GM19023 (cell line): ENCODE measurements at regions not wholly inside any gene's neighbourhood (a gene's known extent, or its start where the extent isn't known, plus 50 kb on each side); places are given as distances from the start of the nearest gene placed in this dataset.
"Not testable (repeated sequence)": the region's sequence is repeated elsewhere in the genome, so short reads cannot be mapped to it uniquely, and the experiment has no call there.

Experiments
- ATAC-seq: cut with Tn5 transposase; IDR thresholded peaks from one replicate; pipeline ENCODE4 v1.9.1; 2021; ENCODE audit warnings: mild to moderate bottlenecking, moderate library complexity; ENCODE audit not compliant: unreplicated experiment

DNA sequence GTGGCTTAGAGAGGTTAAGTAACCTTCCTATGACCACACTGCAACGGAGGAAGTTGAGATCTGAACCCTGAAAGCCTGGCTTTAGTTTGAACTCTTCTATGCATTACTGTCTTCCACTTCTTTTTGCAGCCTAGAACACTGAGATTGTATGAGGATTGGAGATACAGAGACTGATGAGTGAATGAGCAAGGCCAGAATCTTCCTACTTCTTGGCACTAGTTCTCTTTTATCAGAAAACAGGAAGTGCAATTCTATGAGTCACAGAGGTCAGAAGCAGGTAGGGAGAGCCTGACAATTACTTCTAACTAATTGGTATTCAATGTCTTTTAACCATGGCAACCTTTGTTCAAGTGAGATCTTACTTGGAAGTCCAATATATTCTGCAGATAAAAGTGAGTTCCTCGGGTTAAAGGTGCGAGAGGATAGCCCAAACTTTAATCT, 219.0 kb downstream of the SHQ1 start:
- ATAC-seq = peak; percentile 54

DNA sequence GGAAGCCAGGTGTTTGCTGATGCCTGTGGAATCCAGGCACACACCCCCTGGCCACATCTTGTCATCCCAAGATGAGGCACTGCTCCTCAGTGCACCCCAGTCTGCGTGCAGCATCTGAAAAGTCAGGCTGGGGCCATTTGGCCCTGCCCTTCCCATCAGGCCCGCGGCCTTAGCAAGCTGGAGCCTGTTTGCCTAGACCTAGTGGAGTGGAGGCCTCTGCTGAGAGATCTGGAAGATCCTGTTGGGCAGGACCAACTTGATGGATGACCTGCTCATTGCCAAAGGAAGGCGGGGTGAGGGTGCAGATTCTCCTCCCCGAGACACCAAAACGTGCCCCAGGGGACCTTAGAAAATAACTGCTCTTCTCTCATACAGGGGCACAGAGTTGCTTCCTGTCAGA, 220.2 kb downstream of the SHQ1 start:
- no peak for ATAC-seq

DNA sequence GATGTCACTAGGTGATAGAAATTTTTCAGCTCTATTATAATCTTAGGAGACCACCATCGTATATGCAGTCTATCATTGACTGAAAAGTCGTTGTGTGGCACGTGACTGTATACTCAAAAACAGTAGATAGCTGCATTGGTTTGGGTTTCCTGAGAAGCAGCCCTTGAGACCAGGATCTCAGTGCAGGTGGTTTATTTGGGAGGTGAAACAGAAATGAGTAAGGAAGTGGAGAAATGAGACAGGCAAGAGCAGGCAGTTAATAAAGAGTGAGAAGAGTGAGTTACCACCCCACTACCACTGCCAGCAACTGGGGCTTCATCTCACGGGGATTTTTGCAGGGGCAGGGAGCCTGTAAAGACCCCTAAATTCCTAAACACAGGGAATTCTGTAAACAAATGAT, 221.0 kb downstream of the SHQ1 start:
- ATAC-seq = no peak

DNA sequence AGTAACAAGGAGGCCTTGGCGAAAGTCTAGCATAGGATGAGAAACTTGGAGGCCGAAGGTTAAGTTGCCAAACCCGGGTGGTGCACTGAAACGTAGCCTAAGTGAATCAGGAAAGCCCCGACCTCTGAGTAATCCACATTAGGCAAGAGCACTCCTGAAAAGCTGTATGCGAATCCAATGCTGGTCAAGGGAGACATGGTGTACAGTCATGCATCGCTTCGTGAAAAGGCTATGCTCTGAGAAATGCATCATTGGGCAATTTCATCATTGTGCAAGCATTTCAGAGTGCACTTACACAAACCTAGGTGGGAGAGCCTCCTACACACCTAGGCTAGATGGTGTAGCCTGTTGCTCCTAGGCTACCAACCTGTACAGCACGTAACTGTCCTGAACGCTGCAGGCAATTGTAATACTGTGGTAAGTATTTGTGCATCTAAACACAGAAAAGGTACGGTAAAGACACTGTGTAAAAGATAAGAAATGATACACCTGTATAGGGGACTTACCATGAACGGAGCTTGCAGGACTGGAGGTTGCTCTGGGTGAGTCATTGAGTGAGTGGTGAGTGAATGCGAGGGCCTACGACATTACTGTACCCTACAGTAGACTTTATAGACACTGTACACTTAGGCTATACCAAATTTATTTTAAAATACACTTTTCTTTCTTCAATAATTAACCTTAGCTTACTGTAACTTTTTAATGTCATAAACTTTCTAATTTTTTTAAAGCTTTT, 222.5 kb downstream of the SHQ1 start:
- no peak for ATAC-seq

DNA sequence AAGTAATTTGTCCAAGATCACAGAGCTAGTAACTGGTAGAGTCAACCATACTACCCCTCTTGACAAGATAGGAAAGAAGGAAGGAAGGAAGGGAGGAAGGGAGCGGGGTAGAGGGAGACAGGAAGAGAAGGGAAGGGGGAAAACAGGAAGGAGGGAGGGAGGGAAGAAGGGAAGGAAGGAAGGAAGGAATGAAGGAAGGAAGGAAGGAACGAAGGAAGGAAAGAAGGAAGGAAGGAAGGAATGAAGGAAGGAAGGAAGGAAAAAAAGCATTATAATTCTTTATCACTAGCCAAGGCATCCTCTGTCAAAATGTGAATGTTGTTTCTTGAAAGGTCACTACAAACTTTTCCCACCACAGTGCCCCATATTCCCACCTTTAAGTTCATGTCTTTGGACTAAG, 223.6 kb downstream of the SHQ1 start:
- ATAC-seq = no peak

DNA sequence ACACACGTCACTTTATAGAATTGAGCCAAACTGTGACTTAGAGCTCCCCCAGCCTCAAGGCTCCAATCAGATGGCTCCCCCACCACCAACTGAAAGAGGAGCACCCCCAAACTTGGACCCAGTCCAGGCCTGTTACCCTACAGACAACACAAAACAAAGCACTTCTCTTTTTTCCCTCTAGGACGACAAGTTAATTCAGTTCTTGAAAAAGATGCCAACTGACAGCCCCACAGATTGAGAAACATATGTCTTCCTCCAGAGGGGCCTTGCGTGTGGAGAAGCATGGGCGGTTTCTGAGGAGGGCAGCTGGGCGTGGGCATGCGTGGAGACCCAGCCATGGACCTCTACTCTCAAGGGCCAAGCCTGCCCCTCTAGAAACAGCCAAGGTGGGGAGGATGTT, 229.5 kb downstream of the SHQ1 start:
- ATAC-seq = no peak

DNA sequence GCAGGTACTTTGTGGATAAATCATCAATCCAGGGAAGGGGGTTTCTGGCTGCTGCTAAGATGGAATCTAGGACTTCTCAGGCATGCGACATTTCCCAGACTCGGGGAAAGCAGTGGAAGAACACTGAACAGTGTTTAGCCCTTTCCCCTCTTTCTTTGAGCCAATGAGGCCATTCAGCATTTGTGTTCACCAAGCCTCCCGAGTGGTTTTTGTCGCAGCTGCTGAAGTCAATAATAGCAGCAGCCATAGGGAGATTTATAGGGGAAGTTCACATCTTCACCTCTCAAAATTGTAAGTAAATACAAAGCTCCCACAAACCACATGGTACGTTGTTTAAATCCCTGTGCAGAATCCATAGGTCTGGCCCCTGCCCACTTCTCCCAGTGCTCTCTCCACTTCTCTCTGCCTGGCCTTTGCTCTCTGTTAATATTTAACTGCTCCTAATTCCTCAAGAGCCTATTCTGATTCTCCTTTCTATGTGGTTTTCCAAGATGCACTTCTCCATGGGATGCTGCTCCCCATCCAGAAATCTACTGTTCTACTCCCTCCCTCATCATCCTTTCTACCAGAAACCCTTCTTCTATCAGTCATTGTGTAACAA, 230.7 kb downstream of the SHQ1 start:
- no peak for ATAC-seq

DNA sequence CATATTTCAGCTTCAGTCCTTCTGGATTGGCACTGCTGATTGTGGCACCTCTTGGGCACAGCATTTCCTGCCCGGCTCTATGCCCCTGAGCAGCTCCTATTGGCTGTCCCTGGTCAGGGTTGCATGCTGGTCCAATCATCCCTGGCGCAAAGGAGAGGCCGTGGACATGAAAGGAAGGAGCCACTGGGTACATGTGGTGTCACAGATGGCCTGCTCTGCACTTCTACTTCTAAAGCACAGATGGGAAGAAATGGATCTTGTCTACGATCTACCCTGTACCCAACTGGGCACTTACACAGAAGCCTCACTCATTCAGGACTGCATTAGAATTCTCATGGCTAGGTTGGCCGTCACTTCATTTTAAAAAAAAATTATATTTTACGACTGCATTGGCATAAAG, 232.5 kb downstream of the SHQ1 start:
- ATAC-seq = no peak

DNA sequence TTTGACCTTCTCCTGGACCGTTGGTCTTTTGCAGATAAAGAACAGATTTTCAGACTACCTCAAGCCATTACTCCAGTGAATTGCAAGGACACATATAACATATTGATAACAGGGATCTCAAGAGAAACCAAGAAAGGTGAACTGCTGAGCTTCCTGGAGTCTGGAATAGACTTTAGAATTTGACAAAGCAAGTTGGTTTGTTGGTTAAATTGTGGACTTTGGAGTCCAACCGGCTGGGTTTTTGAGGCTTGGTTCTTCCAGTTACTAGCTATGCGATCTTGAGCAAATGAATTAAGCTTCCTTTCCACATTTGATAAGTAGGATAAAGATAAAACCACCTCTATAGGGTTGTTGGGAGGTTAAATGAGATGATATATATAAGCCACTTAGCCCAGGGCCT, 233.1 kb downstream of the SHQ1 start:
- ATAC-seq = no peak

DNA sequence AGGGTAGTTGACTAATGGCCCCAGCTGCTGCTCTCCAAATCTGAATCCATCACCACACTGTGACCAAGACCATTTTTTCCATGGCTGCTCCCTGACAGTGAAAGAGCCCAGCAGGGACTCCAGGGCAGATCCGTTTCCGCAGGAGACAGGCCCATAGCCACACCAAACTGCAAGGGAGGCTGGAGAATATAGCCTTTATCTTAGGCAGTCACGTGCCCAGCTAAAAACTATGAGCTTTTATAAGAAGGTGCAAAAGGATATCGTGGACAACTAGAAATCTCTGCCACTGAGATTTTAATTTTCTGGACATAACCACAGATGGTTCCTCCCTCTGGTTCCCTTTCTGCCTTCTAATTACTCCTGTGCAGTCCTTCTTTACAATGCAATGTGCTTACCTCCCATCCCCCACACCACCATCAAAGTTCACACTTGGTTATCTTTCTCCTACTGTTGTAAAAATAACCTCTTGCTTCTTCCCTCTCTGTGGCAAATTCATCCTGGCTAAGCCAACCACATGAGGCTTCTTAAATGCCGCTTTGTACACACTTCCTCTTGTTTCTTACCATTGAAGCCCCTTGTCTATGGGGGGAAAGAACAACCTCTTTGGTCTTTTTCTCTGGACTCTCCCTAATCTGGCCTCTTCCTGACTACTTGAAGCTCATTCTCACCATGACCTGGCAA, 233.7 kb downstream of the SHQ1 start:
- ATAC-seq = no peak

DNA sequence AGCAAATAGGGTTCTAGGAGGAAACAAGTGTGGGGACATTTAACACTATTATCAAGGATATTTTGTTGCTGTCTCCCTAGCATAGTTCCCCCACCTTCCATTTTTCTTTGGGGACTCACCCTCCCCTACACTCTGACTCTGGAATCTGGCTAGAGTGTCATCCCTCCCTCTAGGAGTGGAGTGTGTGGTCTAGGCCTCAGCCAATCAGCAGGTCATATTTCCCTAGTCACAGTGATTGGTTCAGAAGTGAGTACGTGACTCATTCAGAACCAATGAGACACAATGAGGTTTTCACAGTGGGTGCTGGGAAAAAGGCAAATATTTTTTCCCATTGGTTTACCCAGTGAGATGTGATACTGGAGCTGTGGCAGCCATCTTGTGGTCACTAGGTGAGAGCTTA, 234.4 kb downstream of the SHQ1 start:
- no peak for ATAC-seq

DNA sequence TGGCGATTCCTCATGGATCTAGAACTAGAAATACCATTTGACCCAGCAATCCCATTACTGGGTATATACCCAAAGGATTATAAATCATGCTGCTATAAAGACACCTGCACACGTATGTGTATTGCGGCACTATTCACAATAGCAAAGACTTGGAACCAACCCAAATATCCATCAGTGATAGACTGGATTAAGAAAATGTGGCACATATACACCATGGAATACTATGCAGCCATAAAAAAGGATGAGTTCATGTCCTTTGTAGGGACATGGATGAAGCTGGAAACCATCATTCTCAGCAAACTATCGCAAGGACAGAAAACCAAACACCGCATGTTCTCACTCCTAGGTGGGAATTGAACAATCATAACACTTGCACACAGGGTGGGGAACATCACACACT, 239.1 kb downstream of the SHQ1 start:
- ATAC-seq = not testable (repeated sequence)

DNA sequence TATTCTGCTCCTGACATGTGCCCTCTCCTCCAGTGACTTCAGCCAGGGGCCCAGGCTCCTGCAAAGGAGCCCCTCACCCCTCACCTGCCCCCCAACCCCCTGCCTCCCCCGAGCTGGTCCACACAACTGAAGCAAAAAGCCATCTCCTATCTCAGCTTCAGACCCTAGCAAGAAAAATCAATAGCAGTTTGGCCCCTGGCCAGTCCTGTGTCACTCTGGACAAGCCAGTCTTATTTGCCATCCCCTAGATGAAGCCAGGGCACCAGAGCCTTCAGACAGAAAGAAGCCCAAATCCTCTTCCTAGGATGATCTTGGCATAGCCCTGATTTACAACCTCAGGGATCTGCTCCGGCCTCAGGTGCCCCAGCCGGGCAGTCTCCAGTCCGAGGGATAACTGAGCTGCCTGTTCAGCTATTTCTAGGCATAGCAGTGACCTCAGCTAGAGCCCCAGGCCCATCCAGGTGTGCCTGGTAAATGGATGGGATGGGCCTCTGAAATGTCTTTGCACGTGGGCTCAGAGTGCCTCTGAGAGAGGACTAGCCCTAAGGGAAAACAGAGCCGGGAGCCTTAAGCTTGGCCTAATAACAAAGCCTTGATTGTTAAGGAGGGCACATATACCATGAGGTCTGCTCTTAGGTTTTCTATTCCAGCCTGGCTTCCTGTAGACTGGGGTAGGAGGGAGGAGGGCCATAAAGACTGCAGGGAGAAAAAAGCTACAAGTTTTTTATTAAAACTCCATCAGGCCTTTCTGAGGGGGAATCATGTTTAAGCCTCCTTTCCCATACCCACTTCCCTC, 242.0 kb downstream of the SHQ1 start:
- ATAC-seq = no peak

DNA sequence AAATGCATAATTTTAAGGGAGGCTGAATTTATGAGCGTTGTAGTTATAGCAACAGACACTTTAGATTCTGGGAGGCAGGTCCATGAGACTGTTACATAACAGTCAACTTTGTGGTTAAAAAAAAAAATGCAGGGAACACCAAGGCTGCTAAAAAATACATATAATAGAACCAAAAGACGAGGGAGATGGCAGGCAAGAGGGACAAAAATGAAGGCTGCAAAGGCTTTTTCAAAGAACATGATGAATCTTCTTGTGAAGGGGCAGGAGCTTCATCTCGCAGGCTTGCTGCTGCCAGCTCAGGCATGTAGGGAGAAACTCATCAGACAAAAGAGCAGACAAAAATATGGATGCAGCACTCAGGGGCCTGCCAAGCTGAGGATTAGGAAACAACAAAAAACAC, 243.9 kb downstream of the SHQ1 start:
- no peak for ATAC-seq

DNA sequence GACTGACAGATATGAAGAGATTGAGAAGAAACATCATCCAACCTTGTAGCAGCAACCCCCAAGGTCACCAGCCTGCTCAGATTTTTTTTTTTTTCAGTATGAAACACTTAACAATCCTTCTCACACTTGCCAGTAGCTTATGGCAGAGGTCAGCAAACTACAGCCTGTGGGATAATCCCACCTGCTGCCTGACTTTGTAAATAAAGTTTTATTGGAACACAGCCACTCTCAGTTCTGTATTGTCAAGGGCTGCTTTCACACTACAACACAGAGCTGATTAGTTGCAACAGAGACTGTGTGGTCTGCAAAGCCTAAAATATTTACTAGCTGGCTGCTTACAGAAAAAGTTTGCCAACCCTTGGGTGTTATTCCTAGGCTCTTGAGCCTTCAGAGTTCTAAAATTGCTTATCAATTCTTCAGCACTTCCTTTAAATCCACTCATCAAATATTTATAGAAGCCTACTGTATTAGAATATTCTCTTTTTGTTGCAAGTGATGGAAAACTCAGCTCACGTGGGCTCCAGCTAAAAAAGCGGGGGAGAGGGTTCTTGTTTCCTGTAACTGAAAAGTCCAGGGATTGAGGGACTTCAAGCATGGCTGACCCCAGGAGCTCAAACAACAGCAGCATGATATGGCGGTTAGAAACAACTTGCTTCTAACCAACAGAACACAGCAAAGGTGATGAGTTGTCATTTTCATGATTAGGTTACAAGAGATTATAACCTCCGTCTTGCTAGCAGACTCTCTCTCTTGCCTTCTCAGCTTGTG, 246.1 kb downstream of the SHQ1 start:
- no peak for ATAC-seq

DNA sequence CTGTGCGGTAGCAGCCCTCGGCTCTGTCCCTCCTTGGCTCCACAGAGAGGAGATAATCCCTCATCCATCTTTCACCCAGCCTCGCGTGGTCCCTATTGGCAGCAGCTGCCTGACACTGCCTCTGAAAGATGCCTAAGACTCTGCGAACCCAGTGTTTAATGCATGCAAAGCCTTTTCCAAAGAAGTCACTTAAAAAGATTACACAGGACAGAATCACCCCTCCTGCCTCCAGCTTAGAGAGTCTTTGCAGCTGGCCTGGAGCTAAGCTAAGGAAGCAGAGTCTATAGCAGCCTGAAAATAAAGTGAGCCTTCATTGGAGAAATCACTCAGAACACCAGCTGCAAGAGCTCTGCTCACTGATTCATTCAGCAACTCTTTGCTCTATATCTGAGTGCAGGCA, 247.2 kb downstream of the SHQ1 start:
- no peak for ATAC-seq

DNA sequence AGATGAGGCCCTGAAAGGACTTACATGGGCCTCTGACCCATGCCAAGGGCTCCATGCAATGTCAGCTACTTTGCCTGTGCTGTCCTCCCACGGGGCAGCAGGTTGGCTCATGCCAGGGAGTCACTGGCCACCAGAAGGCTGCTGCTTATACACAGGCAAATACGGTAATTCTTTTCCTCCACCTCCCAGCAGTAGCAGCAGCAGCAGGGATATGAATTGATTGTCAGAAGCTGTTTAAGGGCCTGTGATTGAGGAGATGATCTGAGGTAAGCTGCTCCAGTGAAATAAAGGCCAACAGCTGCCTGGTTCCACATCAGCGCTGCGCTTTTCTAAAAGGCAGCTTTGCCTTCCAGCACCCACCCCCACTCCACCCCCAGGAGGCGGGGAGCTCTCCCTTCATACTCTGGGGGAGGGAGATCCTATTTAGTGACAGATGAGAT, 250.5 kb downstream of the SHQ1 start:
- ATAC-seq = no peak

DNA sequence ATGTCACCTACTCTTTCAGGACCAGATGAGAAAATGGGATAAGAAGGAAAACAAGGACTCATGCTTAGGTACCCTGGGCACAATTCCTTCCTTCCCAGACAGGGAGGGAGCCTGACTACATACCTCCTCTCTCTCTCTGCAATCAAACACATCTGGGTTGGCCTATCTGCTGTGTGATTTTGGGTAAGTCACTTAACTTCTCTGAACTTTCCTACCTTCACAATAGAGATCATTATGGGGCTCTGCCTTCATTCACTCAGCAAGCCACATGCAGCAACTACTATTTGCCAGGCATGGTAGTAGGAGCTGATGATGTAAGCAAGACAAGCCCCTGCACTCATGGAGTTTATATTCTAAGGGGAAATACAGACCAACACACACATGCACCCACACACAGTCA, 251.2 kb downstream of the SHQ1 start:
- no peak for ATAC-seq

DNA sequence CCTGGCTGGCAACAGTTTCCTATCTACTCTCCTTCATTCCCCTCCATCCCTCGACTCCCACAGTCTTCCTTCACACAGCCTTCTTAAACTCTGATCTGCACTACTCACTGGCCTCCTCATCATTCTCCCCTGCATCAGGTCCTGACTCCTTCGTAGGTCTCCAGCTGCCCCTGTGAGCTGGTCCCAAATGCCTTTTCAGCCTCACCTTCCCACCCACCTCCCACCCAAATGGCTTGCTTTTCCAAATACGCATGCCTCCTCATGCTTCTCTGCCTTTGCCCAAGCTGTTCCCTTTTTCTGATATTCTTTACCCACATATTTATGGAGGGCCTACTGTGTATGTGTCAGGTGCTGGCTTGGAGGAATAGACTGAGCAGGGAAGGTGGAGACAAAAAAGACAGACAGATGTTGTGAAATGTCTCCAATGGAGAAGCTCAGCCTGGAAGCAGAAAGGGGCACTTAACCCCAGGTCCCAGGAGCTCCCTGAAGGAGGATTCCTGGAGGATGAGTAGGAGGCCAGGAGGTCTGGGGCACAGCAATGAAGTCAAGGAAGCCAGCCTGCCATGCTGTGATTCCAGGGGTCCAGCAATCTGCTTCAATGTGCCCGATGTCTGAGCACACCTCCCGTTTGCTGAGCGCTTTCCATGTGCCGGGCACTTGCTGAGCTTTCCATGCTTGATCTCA, 252.2 kb downstream of the SHQ1 start:
- ATAC-seq = no peak

DNA sequence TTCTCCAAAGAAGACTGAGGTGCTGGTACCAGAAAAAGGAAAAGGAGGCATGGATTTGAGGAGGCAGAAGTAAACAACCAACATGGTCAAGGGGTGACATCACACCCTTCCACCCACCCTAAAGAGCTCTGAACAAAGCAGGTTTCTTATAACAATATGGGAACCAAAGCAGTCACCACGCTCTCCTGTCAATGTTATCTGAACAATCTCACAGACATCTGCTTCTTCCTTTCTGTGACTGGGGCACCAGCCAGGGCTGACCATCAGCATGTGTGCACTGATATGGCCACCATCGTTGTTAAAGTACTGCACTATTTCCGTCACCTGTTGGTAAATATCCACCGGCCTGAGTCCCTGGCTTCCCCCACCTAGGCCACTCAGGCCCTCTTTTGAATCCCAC, 252.9 kb downstream of the SHQ1 start:
- ATAC-seq = no peak
